GM18508 (cell line): ENCODE measurements at regions not wholly inside any gene's neighbourhood (a gene's known extent, or its start where the extent isn't known, plus 50 kb on each side); places are given as distances from the start of the nearest gene placed in this dataset.
"Not testable (repeated sequence)": the region's sequence is repeated elsewhere in the genome, so short reads cannot be mapped to it uniquely, and the experiment has no call there.

ENCODE experiments used
- ATAC-seq: cut with Tn5 transposase; IDR thresholded peaks from one replicate; pipeline ENCODE4 v1.9.1; 2021; ENCODE audit warnings: moderate number of reproducible peaks; ENCODE audit not compliant: insufficient read depth, unreplicated experiment

DNA sequence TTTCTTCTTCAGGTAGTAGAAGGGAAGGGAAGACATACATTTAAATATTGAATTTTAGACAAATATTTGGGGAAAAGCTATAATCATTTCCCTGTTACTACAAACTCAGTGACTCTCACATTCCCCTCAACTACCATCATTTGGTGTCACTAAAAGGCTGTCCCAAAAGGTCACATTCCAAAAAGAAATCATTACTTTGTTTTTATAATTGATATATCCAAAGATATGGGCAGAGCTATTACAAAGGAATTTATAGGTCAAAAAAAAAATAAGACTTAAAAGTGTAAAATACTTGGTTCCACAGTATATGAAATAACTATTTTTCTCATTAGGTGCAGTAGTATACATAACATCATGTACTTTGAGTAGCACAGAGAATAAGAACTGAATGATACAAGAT lies 751.4 kb downstream of the KCNA4 start:
- no peak for ATAC-seq

DNA sequence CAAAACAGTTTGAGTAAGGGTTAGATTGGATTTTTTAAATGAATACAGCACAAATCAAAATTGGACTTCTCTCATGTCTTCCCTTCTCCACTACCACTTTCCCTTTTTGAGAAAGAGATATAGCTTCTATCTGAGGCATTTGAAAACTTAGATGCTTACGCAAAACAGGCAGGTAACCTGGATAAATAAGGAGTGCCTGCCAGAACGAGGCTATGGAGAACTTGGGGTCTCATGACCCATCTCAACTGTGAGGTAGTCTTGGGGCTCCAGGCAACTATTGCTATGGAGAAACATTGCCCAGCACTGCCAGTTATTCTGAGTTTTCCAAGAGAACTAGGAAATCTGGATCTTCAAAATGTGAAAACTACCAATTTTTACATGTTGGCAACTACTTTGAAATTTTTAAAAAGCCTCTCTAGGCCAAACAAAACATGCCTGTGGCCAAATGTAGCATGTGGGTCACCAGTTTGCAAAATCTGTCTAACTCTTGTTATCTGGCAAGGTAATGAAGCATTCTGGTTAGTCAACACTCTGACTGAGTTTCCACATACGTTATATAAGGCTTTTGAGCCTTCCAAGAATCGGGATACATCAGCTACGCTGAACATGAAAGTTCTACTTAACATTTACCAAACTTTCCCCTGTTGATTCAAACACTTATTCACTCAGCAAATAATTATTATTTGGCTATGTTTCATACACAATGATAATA lies 752.7 kb downstream of the KCNA4 start:
- no peak for ATAC-seq

DNA sequence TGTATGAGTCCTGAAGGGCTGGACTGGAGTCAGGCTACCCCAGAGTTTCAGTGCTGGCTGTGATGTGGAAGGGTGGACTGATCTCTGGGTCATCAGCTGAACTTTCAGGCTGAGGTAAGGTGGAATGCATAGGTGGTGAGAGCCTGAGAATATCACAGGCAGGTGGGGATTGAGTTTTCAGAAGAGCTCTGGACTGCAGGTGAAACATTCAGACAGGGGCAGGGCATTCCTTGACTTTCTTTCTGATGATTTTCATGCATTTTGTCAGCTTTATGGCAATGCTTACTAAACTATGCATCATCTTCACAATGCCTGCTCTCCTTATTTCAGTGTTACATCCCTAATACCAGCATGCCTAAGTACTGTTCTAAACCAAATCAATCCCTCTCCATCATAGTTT lies 755.0 kb downstream of the KCNA4 start:
- no peak for ATAC-seq

DNA sequence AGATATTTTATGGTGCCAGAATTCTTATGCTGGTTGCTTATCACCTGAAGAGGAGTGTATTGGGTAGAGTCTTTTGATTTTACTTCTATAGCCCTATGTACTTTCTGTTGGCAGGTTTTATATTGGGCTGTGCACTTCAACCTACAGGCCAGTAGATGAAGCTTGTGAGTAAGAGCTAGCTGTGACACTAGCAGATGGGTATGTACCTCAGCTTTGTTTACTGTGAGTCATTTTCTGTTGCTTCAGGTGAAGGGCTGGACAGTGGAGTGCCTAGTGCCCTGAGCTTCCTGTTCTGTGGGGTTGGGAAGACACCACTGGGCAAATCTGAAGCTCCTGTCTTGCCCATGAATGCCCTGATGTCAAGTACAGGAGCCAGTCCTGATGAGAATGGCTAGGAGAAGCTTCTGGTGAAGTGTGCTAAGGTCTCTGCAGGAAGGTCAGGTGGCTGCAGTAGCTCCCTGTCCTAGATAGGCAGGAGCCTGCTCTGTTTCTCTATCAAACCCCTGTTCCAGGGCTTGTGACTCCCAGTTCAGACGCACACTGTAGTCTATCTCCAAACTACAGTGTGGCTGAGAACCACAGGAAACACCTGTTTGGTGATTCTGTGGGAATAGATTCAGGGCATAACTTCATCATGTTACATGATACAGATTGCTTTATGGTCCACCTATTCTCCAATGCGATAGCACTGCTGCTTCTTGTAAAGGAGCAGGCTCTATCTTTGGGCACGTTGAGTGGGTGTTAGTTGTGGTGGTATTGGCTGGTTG lies 755.7 kb downstream of the KCNA4 start:
- no peak for ATAC-seq

DNA sequence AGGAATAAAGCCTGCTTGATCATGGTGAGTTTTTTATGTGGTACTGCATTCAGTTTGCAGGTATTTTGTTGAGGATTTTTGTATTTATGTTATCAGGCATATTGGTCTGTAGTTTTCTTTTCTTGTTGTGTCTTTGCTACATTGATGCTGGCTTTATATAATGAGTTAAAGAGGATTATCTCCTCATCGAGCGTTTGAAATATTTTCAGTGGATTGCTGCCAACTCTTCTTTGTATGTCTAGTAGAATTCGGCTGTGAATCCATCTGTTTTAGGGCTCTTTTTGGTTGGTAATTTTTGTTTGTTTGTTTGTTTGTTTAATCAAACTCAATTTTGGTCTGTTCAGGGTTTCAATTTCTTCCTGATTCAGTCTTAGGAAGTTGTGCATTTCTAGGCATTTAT lies 758.4 kb downstream of the KCNA4 start:
- ATAC-seq, result no peak

DNA sequence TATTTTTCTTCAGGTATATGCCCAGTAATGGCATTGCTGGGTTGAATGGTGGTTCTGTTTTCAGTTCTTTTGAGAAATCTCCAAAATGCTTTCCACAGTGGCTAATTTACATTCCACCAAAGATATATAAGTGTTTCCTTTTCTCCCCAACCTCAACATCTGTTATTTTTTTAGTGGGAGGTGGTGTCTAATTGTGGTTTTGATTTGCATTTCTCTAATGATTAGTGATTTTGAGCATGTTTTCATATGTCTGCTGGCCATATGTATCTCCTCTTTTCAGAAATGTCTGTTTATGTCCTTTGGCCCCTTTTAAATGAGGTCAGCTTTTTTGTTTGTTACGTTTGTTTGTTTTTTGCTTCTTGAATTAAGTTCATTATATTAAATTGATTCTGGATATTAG lies 760.2 kb downstream of the KCNA4 start:
- peak; percentile 32 for ATAC-seq

DNA sequence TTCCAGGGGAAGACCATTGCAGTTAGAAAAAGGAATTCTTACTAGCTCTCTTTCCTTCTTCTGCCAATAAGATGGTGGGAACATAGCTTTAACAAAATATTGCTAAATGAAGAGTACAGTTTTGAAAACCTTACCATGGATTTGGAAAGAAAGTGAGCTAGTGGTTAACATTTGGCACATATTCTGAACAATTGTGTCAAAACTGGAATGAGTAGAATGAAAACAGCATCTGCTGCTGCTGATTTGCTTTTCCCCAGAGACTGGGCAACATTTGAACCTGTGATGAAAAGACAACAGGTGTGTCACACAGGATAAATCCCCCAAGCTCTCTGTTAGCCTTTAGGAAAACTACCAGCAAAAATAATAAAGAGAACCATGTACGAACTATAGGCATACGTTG lies 761.4 kb downstream of the KCNA4 start:
- no peak for ATAC-seq

DNA sequence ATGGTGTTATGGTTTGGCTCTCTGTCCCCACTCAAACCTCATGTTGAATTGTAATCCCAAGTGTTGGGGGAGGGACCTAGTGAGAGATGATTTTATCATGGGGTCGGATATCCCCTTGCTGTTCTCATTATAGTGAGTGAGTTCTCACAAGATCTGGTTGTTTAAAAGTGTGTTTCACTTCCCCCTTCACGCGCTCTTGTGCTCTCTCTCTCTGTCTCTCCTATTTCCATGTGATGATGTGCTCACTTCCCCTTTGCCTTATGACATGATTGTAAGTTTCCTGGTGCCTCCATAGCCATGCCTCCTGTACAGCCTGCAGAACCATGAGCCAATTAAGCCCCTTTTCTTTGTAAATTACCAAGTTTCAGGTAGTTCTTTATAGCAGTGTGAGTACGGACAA lies 765.1 kb downstream of the KCNA4 start:
- peak; percentile 81 for ATAC-seq

DNA sequence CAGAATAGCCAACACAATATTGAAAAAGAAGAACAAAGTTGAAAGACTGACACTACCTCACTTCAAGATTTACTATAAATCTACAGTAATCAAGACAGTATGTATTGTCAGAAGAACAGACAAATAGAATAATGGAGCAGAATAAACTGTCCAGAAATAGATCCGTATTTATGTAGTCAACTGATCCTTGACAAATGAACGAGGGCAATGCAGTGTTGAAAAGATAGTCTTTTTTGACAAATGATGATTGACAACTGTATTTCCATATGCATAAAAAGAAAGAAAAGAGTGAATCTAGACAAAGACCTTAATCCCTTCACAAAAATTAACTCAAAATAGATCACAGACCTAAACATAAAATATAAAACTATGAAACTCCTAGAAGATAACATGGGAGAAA lies 767.1 kb downstream of the KCNA4 start:
- ATAC-seq, result no peak

DNA sequence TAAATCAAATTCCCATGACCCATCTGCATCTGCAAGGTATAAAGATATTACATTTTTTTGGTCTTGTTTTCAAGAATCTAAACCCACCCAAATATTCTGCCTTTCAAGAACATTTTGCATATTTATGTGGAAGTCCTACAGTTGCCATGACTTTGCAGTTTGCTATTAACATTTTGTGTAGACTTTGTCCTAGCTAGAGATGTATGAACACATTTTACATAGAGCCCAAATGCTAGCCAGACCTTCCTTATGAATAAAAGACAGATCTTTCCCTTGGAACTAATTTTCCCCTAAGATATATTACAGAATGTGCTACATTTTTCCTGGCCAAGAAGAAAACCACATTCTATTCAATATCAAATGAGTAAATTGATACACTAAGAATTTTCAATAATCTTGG lies 772.5 kb downstream of the KCNA4 start:
- ATAC-seq, result no peak

DNA sequence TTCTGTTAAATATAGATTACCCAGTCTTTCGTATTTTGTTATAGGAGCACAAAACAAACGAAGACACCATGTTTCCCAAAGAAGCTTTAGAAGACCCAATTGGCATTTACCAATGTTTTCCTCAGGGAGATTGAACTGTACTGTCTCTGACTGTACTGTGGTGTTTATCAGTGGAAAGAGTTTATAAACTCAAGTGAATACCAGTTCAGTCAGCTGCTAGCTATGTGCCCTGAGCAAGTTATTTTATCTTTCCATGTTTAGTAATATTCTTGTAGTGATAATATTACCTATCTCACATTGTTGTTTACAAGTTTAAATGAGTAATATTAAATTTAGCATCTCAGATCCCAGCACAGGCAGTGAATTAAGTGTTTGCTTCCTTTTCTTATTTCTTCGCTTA lies 773.2 kb downstream of the KCNA4 start:
- ATAC-seq, result no peak

DNA sequence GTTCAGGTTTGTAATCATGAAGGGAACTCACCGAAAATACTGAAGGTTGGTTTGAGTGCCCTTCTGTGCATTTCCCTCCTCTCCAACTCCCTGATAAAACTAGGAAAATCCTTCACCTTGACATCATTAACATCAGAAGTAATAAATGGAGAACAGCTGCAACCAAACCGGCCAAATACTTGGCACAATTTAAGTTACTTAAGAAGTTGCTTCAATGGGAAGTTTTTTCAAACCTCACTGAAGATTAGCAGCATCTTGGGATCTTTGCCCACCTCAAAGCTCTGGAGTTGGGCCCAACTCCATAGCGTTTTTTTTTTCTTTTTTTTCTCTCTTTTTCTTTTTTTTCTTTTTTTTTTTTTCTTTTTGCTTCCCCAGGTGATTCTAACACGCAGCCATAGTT lies 784.8 kb downstream of the KCNA4 start:
- no peak for ATAC-seq

DNA sequence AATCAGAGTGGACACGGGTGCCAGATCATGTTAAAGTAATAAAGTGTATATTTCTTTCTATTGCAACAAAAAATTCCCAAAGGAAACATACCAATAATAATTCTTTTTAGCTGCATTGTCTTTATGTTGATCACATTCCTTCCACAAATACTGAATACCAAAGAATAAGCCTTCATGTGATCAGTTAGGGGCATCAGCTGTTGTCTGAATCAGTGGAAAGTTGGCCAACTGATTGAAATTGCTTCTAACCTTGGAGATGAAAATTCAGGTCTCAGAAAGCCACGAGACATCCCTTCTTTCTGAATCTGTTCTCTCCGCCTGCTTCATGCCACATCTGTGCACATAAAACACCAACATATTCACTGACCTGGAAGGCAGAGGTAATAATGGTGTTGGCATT lies 785.2 kb downstream of the KCNA4 start:
- ATAC-seq, result no peak

DNA sequence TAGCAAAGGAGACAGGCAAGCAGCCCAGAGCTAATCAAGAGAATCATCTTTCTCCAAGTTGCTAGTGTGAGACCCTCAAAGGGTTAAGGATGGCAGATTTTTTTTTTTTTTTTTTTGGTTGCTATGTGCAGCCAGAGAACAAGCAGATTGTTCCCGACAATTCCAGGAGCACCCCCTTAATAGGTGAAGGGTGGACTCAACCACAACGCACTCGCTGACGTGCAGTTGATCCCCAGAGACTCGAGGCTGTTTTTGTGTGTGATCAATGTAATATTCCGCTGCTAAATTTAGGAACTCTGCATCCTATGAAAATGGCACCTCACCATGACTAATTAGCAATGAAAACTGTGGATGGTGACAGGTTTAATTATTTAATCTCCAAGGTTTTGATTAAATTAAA lies 789.0 kb downstream of the KCNA4 start:
- no peak for ATAC-seq

DNA sequence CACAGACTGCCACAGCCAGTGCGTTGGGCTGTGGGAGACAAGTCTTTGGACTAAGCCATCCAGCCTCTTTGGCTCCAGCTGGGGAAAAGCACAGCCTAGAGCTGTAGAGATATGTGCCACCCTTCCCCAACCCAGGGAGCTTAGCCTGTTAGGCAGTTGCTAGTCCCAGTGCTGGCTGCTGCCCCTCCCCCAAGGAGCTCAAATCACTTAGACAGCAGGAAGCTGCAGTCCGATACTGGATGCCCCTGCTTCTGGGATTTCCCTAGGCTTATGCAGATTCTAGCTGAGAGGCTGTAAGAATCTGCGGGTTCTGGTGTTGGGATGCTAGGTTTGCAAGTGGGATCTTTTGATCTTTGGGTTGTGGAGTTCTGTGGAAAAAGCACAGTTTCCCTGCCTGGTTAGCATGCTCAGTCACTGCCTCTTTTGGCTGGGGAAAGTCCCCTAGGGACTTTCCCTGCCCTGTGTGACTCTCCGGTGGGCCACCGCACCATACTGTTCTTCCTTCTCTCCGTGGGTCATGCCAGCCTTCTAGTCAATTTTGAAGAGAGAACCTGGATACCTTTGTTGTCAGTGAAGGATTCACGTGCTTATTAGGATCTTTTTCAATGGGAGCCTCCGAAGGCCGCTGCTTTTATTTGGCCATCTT lies 792.0 kb downstream of the KCNA4 start:
- ATAC-seq, result no peak

DNA sequence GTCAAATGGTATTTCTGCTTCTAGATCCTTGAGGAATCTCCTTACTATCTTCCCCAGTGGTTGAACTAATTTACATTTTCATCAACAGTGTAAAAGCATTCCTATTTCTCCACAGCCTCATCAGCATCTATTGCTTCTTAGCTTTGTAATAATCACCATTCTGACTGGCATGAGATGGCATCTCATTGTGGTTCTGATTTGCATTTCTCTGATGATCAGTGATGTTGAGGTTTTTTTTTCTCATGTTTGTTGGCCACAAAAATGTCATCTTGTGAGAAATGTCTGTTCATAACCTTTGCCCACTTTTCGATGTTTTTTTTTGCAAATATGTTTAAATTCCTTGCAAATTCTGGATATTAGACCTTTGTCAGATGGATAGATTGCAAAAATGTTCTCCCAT lies 797.3 kb downstream of the KCNA4 start:
- ATAC-seq, result not testable (repeated sequence)

DNA sequence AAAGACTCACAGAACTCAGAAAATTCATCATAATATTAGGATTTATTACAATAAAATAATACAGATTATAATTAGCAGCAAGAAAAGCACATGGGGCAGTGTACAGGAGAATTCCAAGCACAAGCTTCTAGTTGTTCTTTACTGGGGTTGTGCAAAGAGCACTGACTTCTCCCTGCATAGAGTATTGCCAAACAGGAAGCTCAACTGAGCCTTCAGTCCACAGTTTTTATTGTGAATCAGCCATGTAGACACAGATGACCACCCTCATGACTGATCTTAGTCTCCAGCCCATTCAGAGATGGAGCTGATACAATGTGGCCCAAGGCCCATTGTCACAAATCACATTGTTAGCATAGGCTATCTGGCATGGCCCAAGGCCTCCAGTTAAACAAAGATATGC lies 798.9 kb downstream of the KCNA4 start:
- no peak for ATAC-seq

DNA sequence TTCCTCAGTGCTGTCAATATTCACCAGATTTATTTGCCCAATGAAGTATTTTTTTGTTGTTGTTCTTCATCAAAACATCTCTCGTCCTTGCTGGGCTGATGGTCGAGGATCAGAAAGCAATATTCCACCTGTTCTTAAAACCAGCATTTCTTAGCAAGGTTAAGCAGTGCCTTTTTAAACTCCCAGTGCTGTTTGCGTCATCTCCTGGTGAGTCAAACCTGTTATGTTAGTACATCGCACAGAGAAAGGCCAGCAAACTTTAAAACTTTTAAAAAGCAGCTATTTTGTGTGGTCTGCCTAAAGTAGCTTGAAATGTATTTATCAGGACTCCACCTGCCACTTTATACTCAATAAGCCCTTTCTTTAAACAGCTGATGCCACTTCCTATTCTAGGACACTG lies 802.0 kb downstream of the KCNA4 start:
- no peak for ATAC-seq

DNA sequence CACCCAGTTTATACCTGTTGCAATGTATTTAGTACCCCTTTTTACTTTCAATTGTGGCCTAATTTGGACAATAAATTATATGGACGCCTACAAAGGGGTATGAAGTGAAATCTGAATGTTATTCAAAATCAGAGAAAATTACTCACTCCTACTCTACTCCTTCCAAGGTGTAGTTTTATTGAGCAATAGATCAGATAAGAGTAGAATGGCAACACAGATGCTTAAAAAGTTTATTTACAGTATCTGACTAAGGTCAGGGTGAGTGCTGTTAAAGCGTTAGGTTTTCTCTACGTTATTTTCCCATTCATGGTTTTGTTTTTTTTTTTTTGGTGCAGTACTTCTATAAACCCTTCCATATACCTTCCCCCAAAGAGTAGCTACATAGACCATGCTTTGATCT lies 805.6 kb downstream of the KCNA4 start:
- ATAC-seq, result no peak

DNA sequence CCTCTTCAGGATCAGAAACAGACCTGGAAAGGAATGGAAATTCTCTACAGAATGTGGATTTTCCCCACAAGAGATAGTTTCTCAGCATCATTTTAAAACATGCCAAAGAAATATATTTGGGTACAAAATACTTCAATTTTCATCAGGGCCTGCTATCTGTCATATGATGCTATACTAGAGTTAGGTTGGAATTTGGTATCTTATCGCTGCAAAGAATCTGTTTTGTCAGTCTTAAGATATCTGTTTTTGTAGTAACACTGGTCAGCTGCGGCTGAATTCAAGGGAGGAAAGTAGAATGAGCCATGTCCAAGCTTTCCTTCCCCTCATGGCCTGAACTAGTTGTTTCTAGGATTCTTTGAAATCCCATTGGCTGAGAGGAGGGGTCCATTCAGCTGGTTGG lies 806.4 kb downstream of the KCNA4 start:
- ATAC-seq, result no peak

DNA sequence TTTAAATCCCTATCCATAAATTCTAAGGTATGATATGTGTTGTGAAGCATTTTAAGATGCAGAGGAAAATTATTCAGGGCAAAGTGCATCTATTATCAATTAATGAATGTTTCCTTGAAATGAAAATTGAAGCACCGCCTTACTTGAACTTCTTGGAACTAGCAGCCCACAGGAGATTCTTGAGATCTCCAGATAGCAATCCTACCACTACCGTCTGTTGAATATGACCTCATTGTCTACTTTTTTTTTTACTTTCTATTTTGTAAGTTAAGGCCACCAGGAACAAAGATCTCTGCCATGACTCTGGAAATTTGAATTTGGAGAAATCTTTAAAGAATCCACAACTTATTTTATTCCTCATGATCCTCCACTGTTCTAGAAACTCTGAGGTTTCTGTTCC lies 808.7 kb downstream of the KCNA4 start:
- ATAC-seq, result no peak
